Kidney tubule cell (primary cell): ENCODE measurements at regions not wholly inside any gene's neighbourhood (a gene's known extent, or its start where the extent isn't known, plus 50 kb on each side); places are given as distances from the start of the nearest gene placed in this dataset.

Source experiments
- DNase-seq: peaks from one replicate; pipeline ENCODE4 v3.0.0-alpha.2; 2018; ENCODE audit warnings: low spot score

GRCh38 chr2:59985923-59986322 lies 567.5 kb downstream of the BCL11A start:
- no peak for DNase-seq

GRCh38 chr2:59974051-59974766 lies 579.2 kb downstream of the BCL11A start:
- DNase-seq = no peak

GRCh38 chr2:59969161-59969560 lies 584.3 kb downstream of the BCL11A start:
- no peak for DNase-seq

- no peak for DNase-seq
These were observed 585.0 kb downstream of the BCL11A start for GRCh38 chr2:59968441-59968840.

- DNase-seq = no peak
These were observed 585.8 kb downstream of the BCL11A start for GRCh38 chr2:59967691-59968090.

- DNase-seq = no peak
These were observed 590.3 kb downstream of the BCL11A start for GRCh38 chr2:59963157-59963556.

- peak; percentile 19 for DNase-seq
These were observed 591.7 kb downstream of the BCL11A start for GRCh38 chr2:59961746-59962145.

GRCh38 chr2:59959944-59960343 lies 593.5 kb downstream of the BCL11A start:
- no peak for DNase-seq

GRCh38 chr2:59957504-59957903 lies 596.0 kb downstream of the BCL11A start:
- no peak for DNase-seq

- DNase-seq = no peak
These were observed 596.5 kb downstream of the BCL11A start for GRCh38 chr2:59956981-59957380.

- no peak for DNase-seq
These were observed 605.4 kb downstream of the BCL11A start for GRCh38 chr2:59947917-59948541.

GRCh38 chr2:59947209-59947608 lies 606.2 kb downstream of the BCL11A start:
- DNase-seq = no peak

GRCh38 chr2:59939236-59939635 lies 614.2 kb downstream of the BCL11A start:
- no peak for DNase-seq

GRCh38 chr2:59938181-59938580 lies 615.3 kb downstream of the BCL11A start:
- DNase-seq = no peak

- no peak for DNase-seq
These were observed 617.4 kb downstream of the BCL11A start for GRCh38 chr2:59936048-59936447.

GRCh38 chr2:59935005-59935404 lies 618.4 kb downstream of the BCL11A start:
- no peak for DNase-seq

- DNase-seq = no peak
These were observed 619.5 kb downstream of the BCL11A start for GRCh38 chr2:59933948-59934347.

- DNase-seq = no peak
These were observed 621.1 kb downstream of the BCL11A start for GRCh38 chr2:59932341-59932740.

- no peak for DNase-seq
These were observed 623.0 kb downstream of the BCL11A start for GRCh38 chr2:59930430-59930829.

- DNase-seq = no peak
These were observed 626.7 kb downstream of the BCL11A start for GRCh38 chr2:59926731-59927130.

GRCh38 chr2:59925321-59925720 lies 628.1 kb downstream of the BCL11A start:
- DNase-seq = no peak

GRCh38 chr2:59924346-59924745 lies 629.1 kb downstream of the BCL11A start:
- DNase-seq = no peak

- DNase-seq = no peak
These were observed 631.0 kb downstream of the BCL11A start for GRCh38 chr2:59922450-59922849.

GRCh38 chr2:59921743-59922142 lies 631.7 kb downstream of the BCL11A start:
- no peak for DNase-seq
